ENCODE measurements at regions not wholly inside any gene's neighbourhood (a gene's known extent, or its start where the extent isn't known, plus 50 kb on each side); places are given as distances from the start of the nearest gene placed in this dataset.

DNA sequence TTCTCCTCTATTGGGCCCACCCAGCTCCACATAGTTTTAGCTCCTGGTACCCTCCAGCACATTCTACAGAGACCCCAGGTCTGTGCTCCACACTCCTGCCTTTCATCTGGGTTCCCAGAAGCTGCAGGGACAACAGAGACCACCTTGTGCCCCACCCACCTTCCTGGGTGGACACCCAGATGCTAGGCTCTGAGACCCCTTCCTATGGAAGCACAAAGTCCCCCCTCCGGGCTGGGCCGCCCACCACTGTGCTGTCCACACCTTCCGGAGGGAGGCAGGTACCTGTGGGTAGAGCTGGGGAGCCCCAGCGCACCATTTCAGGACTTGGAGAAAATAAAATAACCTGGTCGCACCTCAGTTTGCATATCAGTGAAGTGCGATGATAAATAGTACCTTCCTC is 224.9 kb upstream of the FOXF1 start:
- H3K27me3 ChIP-seq, result peaks cover 0 to 80% of the 10 kb centered on the region in 2 donors
- no peak overlapping the region for H3K27ac ChIP-seq
- no peak for DNase-seq
- H3K4me3 ChIP-seq, result no peak overlapping the region
- no peaks in the 10 kb centered on the region for H3K9me3 ChIP-seq
- intact Hi-C loops (cut with DNase I; ENCODE audit: low total_unique reads), result no loop called here
- no peaks in the 10 kb centered on the region for H3K36me3 ChIP-seq
- H3K4me1 ChIP-seq, result peaks cover 0 to 8% (median 0%) of the 10 kb centered on the region in 4 donors
- no peak for TF ChIP-seq CTCF (IDR thresholded peaks at IDR 0.05)

DNA sequence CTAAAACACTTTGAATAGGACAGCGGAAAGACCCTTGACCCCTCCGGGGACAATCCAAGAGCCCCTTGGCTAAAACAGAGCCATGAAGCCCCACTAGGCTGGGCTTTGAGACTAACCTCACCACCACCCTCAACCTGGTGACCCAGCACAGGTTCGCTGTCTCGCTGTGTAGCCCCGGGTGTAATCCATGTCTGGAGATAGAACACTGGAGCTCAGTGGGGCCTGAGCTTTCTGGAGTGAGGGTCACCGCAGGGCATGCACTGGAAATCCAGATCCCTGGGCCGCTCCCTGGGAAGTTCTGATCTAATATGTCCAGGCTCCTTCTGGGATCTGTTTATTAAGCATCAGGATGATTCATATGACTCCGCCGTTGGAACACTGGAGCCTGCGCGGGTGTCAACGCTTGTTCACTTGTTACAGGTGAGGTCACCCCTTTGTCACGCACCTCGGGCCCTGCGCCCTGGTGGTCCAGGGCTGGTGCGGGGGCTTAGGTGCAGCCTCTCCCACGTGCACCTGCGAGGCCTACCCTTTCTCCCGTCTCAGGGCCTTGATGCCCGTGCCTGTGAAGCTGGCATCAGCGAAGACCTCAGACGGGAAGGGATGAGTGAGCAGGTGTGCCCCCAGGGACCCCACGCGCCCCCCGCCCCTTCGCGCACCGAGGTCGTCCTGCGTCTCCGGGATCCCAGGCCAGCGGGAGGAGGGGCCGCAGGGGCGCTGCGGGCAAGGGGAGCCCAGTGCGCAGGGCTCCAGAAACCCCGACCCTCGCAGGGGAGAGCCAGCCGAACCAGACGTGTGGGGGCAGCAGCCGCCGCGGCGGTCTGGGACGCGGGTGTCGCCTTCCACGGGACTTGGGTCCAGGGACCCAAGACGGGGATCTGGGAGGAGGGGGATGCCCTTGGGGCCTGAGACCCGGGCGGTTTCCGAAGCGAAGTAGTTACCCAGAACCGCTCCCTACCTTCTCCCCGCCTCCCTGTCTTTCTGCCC is 224.1 kb upstream of the FOXF1 start:
- no peak for DNase-seq
- Histone ChIP-seq H3K9me3 (no peaks in the 10 kb centered on the region), H3K4me1 (peaks cover 0 to 8% (median 0%) of the 10 kb centered on the region in 4 donors), H3K36me3 (no peaks in the 10 kb centered on the region), H3K27ac (no peak overlapping the region), H3K4me3 (no peak overlapping the region), H3K27me3 (peaks cover 0 to 88% of the 10 kb centered on the region in 2 donors)
- intact Hi-C loops (cut with DNase I; ENCODE audit: low total_unique reads), result no loop called here
- no peak for TF ChIP-seq CTCF (IDR thresholded peaks at IDR 0.05)

- Histone ChIP-seq H3K4me3 (no peak overlapping the region), H3K27me3 (peaks cover 0 to 94% of the 10 kb centered on the region in 2 donors), H3K4me1 (peaks cover 0 to 8% (median 0%) of the 10 kb centered on the region in 4 donors), H3K36me3 (no peaks in the 10 kb centered on the region), H3K9me3 (no peaks in the 10 kb centered on the region), H3K27ac (no peak overlapping the region)
- no peak for TF ChIP-seq CTCF (IDR thresholded peaks at IDR 0.05)
- no peak for DNase-seq
- intact Hi-C loops (cut with DNase I; ENCODE audit: low total_unique reads), result no loop called here
Observed at GRCh38 chr16:86286991-86287663, 223.2 kb upstream of the FOXF1 start.

- DNase-seq, result no peak
- intact Hi-C loops (cut with DNase I; ENCODE audit: low total_unique reads), result no loop called here
- TF ChIP-seq CTCF (IDR thresholded peaks at IDR 0.05), result no peak
- Histone ChIP-seq H3K4me3 (no peak overlapping the region), H3K27ac (no peak overlapping the region), H3K9me3 (no peaks in the 10 kb centered on the region), H3K27me3 (peaks cover 0 to 93% of the 10 kb centered on the region in 2 donors), H3K36me3 (no peaks in the 10 kb centered on the region), H3K4me1 (peaks cover 0 to 8% (median 0%) of the 10 kb centered on the region in 4 donors)
Observed at GRCh38 chr16:86287664-86288201, 222.6 kb upstream of the FOXF1 start.

DNA sequence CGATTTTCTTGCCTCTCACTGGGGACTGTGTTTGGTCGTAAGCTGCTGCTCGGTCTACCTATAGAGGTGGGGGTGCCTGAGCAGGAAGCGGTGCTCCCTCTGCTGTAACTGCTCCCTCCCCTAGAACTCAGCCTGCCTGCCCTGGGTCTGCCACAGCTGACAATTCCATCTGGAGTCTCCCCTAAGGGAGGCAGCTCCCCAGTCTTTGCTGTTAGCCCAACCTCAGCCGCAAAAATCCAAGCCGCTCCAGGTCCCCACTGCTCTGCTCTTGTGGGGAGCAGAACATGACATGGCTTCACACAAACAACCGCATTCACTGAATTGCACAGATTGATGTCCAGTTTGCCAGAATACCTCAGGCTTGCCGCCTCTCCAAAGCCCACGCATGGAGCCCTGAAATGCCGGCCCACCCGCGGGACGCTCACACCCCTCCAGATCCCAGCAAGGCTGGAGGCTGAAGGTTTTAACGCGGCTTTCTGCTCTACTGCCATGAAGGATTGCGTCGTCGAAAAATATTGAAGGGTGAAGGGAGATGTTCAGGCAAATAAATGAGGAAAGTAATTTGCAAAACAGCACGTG is 221.5 kb upstream of the FOXF1 start:
- no peak overlapping the region for H3K27ac ChIP-seq
- peaks cover 0 to 90% of the 10 kb centered on the region in 2 donors for H3K27me3 ChIP-seq

More for the DNA sequence above, 221.5 kb upstream of the FOXF1 start:
- Histone ChIP-seq H3K4me1 (peaks cover 0 to 8% (median 0%) of the 10 kb centered on the region in 4 donors), H3K4me3 (no peak overlapping the region), H3K9me3 (no peaks in the 10 kb centered on the region), H3K36me3 (no peaks in the 10 kb centered on the region)
- intact Hi-C loops (cut with DNase I; ENCODE audit: low total_unique reads), result no loop called here
- DNase-seq, result no peak
- TF ChIP-seq CTCF (IDR thresholded peaks at IDR 0.05), result no peak
